ELR (cell line): ENCODE measurements at regions not wholly inside any gene's neighbourhood (a gene's known extent, or its start where the extent isn't known, plus 50 kb on each side); places are given as distances from the start of the nearest gene placed in this dataset.

Experiments used
- DNase-seq: peaks from one replicate; pipeline ENCODE4 v3.0.0-alpha.2; 2015; ENCODE audit warnings: low read depth

DNA sequence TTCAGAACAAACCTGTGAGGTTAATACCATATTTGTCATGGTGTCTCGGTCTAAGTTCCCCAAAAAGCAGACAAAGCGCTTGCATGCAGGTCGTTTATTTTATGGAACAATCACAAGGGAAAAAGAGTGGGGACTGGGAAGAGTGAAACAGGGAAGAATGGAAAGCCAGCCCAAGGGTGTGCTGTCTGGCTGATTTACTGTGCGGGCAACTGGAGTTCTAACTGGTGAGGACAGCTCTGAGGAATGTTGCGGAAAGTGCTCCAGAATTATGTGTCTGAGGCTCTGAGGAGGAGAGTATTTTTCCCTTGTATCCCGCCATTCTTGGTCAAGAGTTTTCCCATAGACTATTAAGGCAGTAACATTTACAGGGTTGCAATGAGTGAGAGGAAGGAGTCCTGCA, 465.4 kb downstream of the RMST start:
- DNase-seq: no peak

DNA sequence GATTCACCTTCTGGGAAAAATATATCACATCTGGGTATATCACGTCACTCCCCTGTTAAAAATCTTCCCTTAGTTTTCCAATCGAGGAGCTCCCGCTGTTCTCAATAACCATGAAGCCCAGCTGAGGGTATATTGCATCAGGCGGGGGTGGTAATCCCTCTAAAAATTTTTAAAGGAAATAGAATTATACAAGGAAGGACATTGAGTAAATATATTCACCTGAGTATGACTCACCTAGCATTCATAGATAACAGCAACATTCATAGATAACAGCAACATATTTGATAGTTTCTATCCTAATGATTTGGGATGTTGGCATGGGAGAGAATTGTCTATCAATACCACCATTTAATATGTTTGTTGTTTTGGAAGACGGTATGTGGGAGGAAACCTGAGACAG, 473.6 kb downstream of the RMST start:
- DNase-seq: no peak

DNA sequence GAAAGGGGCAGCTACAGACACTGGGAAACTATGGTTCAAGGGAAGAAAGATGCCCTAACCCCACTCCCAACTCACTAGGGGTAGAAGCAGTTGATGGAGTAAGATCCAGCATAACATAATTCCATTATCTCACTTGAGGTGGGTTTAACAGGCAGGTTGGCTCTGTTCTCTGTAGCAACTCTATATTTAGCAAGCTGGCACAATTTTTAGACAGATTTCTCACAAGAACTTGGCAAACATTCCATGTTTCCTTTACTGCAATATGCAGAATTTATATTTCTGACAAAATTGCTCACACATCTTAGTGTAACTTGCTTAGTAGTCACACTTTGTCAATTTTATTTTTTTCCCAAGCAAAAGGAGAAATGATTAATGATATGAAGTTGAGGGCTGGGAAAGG, 475.4 kb downstream of the RMST start:
- DNase-seq: no peak

GRCh38 chr12:97939156-97939555, 476.6 kb downstream of the RMST start:
- no peak for DNase-seq

DNA sequence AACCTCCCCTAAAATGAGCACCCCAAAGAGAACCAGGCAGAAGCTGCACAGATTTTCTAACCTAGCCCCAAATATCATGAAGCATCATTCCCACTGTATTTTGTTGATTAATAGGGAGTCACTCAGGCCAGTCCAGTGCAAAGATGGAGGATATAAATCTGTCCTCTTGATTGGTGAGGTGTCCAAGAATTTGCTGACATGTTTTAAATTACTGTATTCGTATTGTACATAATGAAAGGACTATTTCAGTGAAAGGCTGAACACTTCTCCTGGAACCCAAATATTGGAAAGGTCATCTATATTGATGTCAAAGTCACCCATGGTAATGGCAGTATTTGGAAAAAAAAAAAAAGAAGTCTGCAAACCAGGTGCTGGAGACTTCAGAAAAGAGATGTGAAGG, 477.5 kb downstream of the RMST start:
- DNase-seq: no peak

GRCh38 chr12:97940629-97941028, 478.0 kb downstream of the RMST start:
- DNase-seq: no peak

- DNase-seq: no peak
These were observed 479.2 kb downstream of the RMST start for GRCh38 chr12:97941686-97942354.

DNA sequence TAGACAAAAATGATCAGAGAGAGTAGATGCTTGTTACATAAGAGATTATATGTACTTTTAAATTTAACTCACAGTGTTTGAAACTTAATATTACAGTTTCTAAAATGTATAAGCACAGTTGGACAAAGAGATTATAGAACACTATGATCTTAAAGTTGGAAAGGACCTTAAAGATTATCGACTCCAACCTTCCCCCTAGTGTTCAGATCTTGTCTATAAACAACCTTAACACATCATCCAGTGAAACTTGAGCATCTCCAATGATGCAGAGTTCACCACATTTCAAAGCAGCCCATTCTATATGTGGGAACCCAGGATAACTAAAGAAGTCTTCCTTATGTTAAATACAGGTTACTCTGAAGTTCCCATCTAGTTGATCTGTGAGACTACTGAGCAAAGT, 480.8 kb downstream of the RMST start:
- DNase-seq: no peak

GRCh38 chr12:97944576-97944975, 482.0 kb downstream of the RMST start:
- DNase-seq: no peak

GRCh38 chr12:97946701-97947100, 484.1 kb downstream of the RMST start:
- no peak for DNase-seq

- DNase-seq: no peak
These were observed 486.0 kb downstream of the RMST start for GRCh38 chr12:97948591-97948990.

DNA sequence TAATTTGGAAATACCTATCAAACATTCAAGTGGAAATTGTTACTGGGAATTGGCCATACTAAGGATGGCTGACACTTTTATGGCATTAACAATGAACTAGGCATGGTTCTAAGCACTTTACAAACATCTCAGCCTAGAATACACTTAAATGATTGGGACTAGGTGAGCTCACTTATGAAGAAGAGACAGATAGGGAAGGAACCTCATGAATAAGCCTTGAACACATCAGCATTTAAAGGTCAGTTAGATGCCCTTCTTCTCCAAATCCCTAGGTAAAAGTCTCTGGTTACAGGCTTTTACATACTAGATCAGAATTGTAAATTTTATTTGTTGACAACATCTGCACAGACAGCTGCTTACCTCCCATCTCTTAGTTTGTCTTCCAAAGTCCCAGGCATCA, 488.6 kb downstream of the RMST start:
- DNase-seq: no peak

DNA sequence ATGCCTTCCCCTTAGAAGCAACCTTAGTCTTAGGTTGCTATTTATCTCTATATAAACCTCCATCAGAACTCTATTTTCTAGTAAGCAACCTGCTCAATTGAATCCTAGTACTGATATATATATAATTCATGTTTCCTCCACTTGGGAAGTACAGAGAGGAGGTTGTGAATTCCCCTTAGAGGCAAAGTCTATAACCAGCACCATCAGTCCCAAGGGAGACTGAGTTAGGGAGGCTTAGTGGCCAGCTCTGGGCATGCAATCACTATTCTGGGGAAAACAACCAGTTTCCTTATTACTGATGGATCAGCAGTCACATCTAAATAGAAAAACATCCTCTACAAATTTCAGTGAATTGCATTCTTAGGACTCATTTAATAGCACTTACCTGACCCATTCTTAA, 489.1 kb downstream of the RMST start:
- DNase-seq: no peak

DNA sequence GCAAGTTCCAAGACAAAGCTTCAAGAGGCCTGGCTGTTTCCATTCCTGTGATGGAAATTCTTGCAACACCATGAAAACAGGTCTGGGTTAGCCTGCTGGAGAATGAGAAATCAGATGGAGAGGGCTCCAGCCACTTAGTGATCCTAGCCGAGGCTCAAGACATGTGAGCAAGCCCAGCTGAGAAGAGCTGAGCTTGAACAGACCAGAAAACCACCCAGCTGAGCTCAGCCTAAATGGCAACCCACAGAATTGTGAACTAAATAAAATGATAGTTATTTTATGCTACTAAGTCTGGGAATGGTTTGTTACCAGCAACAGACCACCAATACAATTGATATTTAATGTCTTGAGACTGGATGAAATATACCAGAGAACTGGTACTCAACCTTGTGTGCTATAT, 494.5 kb downstream of the RMST start:
- no peak for DNase-seq

DNA sequence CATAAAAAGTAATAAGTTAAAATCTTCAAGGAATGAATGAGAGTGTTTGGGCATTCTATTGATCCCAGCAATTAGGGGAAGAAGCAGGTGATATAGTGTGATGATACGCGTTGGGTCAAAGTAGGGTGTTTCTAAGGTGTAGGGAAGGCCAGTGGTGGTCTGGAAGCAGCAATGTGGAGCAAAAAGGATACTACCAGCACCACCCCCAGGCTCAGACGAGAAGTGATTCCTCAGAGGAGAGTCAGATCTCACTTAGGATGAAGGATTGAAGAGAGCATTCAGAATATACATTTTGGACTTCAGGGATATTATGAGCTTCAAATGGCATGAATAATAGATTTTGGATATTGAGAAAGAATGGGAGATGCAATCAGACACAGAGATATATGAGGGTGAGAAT, 497.6 kb downstream of the RMST start:
- no peak for DNase-seq

DNA sequence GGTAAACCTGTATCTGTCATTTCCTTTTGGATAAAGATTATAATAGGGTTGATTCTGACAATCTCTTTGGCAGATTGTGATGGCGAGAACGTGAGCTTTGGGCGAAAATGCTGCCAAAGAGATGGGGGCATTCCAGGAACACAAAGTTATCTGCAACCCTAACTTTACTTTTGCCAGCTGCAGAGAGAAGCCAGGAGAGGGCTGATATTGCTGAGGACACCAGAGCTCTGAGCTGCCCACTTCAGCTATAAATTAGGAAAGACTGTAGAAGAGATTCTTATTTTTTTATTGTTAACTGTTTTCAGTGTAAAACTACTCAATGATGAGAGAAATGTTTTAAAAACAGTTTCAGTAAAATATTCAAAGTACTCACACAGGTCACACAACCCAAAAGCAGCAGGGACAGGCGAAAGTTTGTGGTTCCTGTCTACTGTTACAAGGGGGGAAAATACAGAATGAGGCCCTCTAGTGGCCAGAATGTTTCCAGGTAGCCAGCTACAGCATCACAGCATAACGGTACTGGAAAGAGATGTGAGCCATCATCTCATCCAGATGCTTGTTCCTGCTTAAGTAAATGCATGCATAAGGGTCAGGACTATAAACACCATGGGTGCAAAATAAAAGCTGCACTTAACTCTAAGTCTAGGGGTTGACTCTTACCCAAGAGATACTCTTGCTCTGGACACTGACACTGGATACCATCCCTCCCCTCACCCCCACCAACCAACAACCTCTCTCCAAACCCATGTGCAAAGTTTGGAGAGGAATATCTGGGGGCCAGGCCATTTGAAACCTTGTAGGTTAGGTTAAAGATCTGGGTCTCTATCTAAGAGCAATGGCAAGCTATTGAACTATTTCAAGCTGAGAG, 498.4 kb downstream of the RMST start:
- peak; percentile 5 for DNase-seq

GRCh38 chr12:97967831-97968230, 505.2 kb downstream of the RMST start:
- no peak for DNase-seq

DNA sequence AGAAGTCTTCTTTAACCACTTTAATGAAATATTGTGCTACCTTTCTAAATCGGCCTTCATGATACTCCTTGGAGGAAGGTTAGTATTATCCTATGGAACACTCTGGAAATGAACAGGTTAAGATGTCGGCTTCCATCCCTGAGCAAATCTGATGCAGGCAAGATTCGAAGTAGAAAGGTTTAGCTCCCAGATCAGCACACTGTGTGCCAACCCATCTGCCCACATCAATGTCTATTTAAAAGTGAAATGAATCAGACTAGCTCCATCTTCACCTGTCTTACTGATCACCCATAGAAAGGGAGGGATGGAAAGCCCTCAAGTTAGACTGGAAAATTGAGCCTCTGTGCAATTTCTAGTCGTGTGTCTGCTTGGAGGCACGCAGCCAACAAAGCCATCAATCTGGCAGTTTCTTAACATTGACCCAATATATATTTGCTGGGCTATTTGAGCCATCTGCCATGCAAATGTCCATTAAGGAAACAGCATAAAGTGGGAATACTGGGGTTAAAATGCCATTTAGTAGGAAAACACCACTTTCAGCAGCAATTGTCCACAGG, 506.1 kb downstream of the RMST start:
- no peak for DNase-seq

DNA sequence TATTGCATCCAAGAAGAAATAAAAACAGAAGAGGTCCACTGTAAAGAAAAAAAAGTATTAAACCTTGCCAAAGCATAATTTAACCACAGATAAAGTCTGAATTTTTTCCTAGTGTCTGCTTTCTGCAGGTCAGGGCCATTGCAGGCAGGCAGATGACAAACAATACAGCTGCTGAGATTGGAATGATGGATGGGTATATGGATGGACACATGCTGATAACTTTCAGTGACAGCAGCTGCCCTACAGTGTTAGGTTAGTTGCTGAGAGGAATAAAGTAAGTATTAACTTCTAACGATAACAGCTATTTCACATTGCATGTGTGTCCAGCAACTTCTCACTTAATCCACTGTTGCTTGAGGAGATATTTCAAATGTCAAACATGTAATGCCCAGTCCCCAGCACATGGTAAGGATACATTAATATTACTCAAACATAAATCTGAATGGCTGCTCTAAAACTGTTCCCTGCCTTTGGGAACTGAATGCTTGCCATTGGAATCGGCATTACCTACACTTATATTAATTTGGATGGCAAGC, 515.3 kb downstream of the RMST start:
- no peak for DNase-seq

GRCh38 chr12:97982684-97983083, 520.1 kb downstream of the RMST start:
- no peak for DNase-seq

DNA sequence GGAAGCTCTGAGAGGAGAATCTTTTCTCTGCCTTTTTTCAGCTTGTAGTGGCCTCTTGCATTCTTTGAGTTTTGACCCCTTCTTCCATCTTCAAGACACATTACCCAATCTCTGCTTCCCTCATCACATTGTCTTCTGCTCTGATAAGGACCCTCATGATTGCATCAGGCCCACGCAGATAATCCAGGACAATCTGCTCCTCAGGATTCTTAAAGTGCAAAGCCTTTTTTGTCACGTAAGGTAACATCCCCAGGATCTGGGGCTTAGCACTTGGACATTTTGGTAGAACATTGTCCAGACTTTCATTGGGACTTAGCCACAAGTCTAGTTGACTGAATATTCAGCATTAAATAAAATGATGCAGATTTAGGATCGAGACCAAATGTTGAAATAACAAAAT, 521.2 kb downstream of the RMST start:
- no peak for DNase-seq

- no peak for DNase-seq
These were observed 521.8 kb downstream of the RMST start for GRCh38 chr12:97984436-97984835.

DNA sequence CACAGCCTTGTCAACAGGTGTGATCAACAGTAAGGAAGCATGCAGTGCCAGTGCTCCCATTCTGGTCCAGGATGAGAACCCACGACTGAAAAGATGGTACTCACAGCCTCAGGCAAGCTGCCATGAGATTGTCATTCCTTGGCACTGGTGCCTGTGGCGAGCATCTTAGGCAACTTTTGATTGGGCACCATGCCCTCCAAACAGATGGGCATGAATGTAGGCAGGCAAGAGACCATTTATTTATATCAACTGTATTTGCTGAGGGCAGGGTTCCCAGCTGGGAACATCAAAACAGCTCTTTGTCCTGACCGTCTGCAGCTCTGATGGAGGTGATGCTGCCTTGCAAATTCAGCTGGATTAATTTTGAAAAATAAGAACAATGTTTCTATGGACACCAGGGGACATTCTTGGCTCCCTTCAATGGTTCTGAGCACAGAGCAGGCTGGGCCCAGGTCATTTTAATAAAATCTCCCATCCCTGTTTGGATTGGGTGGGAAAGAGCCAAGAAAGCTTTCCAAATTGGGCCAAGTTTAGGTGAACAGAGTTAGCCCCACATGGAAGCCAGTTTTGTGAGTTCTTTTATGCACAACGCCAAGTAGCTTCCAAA, 522.5 kb downstream of the RMST start:
- DNase-seq: no peak
